Endothelial cell (in vitro differentiated cells): ENCODE measurements at regions not wholly inside any gene's neighbourhood (a gene's known extent, or its start where the extent isn't known, plus 50 kb on each side); places are given as distances from the start of the nearest gene placed in this dataset.

ENCODE experiments used
- DNase-seq: peaks from one replicate; pipeline ENCODE4 v3.0.0; 2021; ENCODE audit warnings: low spot score
- H3K27ac Mint-ChIP-seq: one replicate; pipeline ENCODE4 v1.8.0; 2021; ENCODE audit warnings: mixed read lengths, inconsistent platforms; ENCODE audit not compliant: unreplicated experiment
- H3K27me3 Mint-ChIP-seq: one replicate; pipeline ENCODE4 v1.8.0; 2021; ENCODE audit warnings: mild to moderate bottlenecking, moderate library complexity, mixed read lengths, inconsistent platforms; ENCODE audit not compliant: unreplicated experiment
- H3K36me3 Mint-ChIP-seq: one replicate; pipeline ENCODE4 v1.8.0; 2021; ENCODE audit warnings: mild to moderate bottlenecking, low read depth, mixed read lengths, inconsistent platforms; ENCODE audit not compliant: unreplicated experiment
- H3K4me1 Mint-ChIP-seq: one replicate; pipeline ENCODE4 v1.8.0; 2021; ENCODE audit warnings: mild to moderate bottlenecking, mixed read lengths, inconsistent platforms; ENCODE audit not compliant: unreplicated experiment
- H3K4me3 Mint-ChIP-seq: one replicate; pipeline ENCODE4 v1.8.0; 2021; ENCODE audit warnings: mild to moderate bottlenecking, mixed read lengths, inconsistent platforms; ENCODE audit not compliant: unreplicated experiment
- H3K9me3 Mint-ChIP-seq: one replicate; pipeline ENCODE4 v1.8.0; 2021; ENCODE audit warnings: mixed read lengths, inconsistent platforms; ENCODE audit not compliant: unreplicated experiment
- CTCF ChIP-seq: fragments of 200-600 bp; sonication (generic); IDR thresholded peaks from one replicate; pipeline ENCODE4 v1.5.0; 2021; ENCODE audit warnings: antibody characterized with exemption; ENCODE audit not compliant: unreplicated experiment

- Mint-ChIP-seq H3K4me3 (no peak overlapping the region), H3K27me3 (no peaks in the 10 kb centered on the region), H3K9me3 (peaks cover 4% of the 10 kb centered on the region), H3K27ac (no peak overlapping the region), H3K4me1 (no peaks in the 10 kb centered on the region), H3K36me3 (no peaks in the 10 kb centered on the region)
- no peak for TF ChIP-seq CTCF
- DNase-seq: no peak
These were observed 173.5 kb downstream of the ASMT start for GRCh38 chrX:1788300-1788911.

DNA sequence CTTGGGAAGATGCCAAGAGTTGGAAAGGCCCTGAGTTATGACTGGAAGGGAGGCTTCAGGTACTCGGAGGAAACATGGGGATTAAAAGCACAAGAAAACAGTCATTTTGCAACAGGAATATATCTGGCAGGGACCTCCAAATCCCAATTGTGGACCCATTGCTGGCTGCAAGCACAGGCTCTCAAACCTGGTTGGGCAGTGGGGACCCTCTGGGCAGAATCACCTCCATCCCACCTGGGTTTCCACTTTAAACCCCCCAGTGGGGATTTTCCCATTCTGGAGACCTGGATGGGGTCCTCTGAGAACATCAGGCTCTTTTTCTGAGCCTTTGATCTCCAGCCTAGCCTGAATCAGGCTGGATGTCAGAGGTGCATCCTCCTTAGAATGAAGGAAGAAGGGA, 177.8 kb downstream of the ASMT start:
- Mint-ChIP-seq H3K4me1 (no peaks in the 10 kb centered on the region), H3K27me3 (no peaks in the 10 kb centered on the region), H3K9me3 (no peaks in the 10 kb centered on the region), H3K4me3 (no peak overlapping the region), H3K36me3 (no peaks in the 10 kb centered on the region), H3K27ac (no peak overlapping the region)
- DNase-seq: no peak
- no peak for TF ChIP-seq CTCF

DNA sequence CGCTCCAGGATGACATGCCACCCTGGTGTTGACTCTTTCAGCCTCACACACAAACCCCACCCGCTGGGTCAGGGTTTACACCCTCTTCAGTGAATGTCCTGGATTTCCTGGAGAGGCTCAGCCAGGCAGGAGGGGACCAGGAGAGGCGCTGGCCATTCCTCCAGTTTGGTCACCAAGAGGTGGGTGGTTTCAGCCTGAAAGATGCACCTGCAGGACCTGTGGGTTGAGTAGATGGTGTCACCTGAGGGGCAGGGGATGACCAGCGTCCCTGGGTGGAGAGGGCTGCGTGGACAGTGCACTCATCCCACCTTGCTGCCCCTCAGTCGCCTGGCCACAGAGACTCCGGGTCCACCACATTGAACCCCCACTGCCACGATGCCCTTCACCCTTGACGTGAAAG, 179.7 kb downstream of the ASMT start:
- no peak for DNase-seq
- Mint-ChIP-seq H3K36me3 (no peaks in the 10 kb centered on the region), H3K27ac (no peak overlapping the region), H3K27me3 (no peaks in the 10 kb centered on the region), H3K4me1 (no peaks in the 10 kb centered on the region), H3K4me3 (no peak overlapping the region), H3K9me3 (no peaks in the 10 kb centered on the region)
- TF ChIP-seq CTCF: no peak

- no peaks in the 10 kb centered on the region for H3K4me1 Mint-ChIP-seq
- no peak for DNase-seq
- peaks cover 1% of the 10 kb centered on the region for H3K27me3 Mint-ChIP-seq
- TF ChIP-seq CTCF: no peak
- no peak overlapping the region for H3K4me3 Mint-ChIP-seq
- no peak overlapping the region for H3K27ac Mint-ChIP-seq
- H3K9me3 Mint-ChIP-seq: no peaks in the 10 kb centered on the region
- no peaks in the 10 kb centered on the region for H3K36me3 Mint-ChIP-seq
These were observed 188.1 kb downstream of the ASMT start for GRCh38 chrX:1802912-1803311.

DNA sequence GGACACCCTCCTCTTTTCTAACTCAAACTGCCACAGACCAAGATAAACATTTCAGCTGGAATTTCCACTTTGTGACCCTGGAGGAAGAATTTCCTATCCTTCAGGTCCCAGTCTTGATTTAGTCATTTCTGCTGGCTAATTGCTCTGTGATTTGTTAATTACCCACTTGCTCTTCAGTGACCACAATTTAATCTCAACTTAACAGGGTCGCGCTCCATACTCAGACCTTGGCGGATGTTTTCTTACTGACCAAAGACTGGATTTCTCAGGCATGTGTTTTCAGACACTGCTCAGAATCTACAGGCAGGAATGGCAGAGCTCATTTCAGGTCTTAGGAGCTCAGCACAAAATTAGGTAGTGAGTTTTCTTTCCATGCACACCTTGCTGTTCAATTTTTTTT, 188.9 kb downstream of the ASMT start:
- Mint-ChIP-seq H3K36me3 (no peaks in the 10 kb centered on the region), H3K27ac (no peak overlapping the region), H3K27me3 (peaks cover 1% of the 10 kb centered on the region), H3K9me3 (no peaks in the 10 kb centered on the region), H3K4me3 (no peak overlapping the region), H3K4me1 (no peaks in the 10 kb centered on the region)
- DNase-seq: no peak
- TF ChIP-seq CTCF: no peak
